GM23248 (cell line): ENCODE measurements at regions not wholly inside any gene's neighbourhood (a gene's known extent, or its start where the extent isn't known, plus 50 kb on each side); places are given as distances from the start of the nearest gene placed in this dataset.

Experiments used
- EZH2 ChIP-seq: fragments of 200-600 bp; sonication (generic); IDR thresholded peaks from 2 replicates; pipeline ENCODE4 v1.6.1; 2018; ENCODE audit warnings: antibody characterized with exemption, mild to moderate bottlenecking; ENCODE audit not compliant: insufficient read depth, poor library complexity, severe bottlenecking
- EZH2phosphoT487 ChIP-seq: fragments of 200-600 bp; sonication (generic); IDR thresholded peaks from 2 replicates; pipeline ENCODE4 v1.6.1; 2018; ENCODE audit warnings: antibody characterized with exemption, moderate library complexity, mild to moderate bottlenecking, low read depth; ENCODE audit not compliant: insufficient read depth

DNA sequence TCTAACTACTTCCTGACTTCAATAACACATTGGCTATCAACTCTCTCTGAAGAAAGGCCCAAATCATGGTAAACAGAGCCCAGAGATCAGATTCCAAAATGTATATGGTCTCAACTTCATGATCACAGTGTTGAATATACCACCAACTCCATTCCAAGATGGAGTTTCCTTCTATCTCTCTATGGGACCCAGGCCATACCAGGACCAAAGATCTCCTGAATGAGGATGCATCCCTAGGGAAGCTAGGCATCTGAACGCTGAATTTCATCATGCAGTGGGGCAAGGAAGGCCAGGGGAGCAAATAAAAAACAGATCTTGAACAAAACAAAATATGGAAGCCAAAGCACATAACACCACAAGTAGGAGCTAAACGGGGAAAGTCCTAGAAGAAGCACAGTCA is 320.7 kb upstream of the PKDCC start:
- TF ChIP-seq EZH2 (no peak), EZH2phosphoT487 (no peak)
